KMS-11 (cell line): ENCODE measurements at regions not wholly inside any gene's neighbourhood (a gene's known extent, or its start where the extent isn't known, plus 50 kb on each side); places are given as distances from the start of the nearest gene placed in this dataset.

Experiments used
- H2AFZ ChIP-seq: fragments of 200-600 bp; sonication (generic); 2 replicates; pipeline ENCODE4 v1.6.1; 2016; ENCODE audit warnings: antibody characterized with exemption, mixed run types, low read depth
- H3K27ac ChIP-seq: fragments of 200-600 bp; sonication (generic); 2 replicates; pipeline ENCODE4 v1.6.1; 2016; ENCODE audit warnings: mild to moderate bottlenecking, mixed run types
- H3K27me3 ChIP-seq: fragments of 200-600 bp; sonication (generic); 2 replicates; pipeline ENCODE4 v1.6.1; 2017; ENCODE audit warnings: mild to moderate bottlenecking, low read depth, mixed run types, moderate library complexity; ENCODE audit not compliant: insufficient read depth
- H3K36me3 ChIP-seq: fragments of 200-600 bp; sonication (generic); 2 replicates; pipeline ENCODE4 v1.6.1; 2017; ENCODE audit warnings: mild to moderate bottlenecking, mixed run types; ENCODE audit not compliant: insufficient read depth
- H3K4me1 ChIP-seq: fragments of 200-600 bp; sonication (generic); 2 replicates; pipeline ENCODE4 v1.6.1; 2016; ENCODE audit warnings: mild to moderate bottlenecking, low read depth, mixed run types; ENCODE audit not compliant: poor library complexity, severe bottlenecking
- H3K4me2 ChIP-seq: fragments of 200-600 bp; sonication (generic); 2 replicates; pipeline ENCODE4 v1.7.0; 2016; ENCODE audit warnings: mild to moderate bottlenecking, mixed run types
- H3K4me3 ChIP-seq: fragments of 200-600 bp; sonication (generic); IDR thresholded peaks from 2 replicates; pipeline ENCODE4 v1.6.1; 2017; ENCODE audit warnings: low read depth, low read length, mixed read lengths; ENCODE audit not compliant: insufficient read depth
- H3K79me2 ChIP-seq: fragments of 200-600 bp; sonication (generic); 2 replicates; pipeline ENCODE4 v1.6.1; 2016; ENCODE audit warnings: low read depth, mixed run types; ENCODE audit not compliant: insufficient read depth
- H3K9ac ChIP-seq: fragments of 200-600 bp; sonication (generic); 2 replicates; pipeline ENCODE4 v1.6.1; 2016; ENCODE audit warnings: mild to moderate bottlenecking, mixed run types
- H4K20me1 ChIP-seq: fragments of 200-600 bp; sonication (generic); 2 replicates; pipeline ENCODE4 v1.6.1; 2016; ENCODE audit warnings: mild to moderate bottlenecking, mixed run types; ENCODE audit not compliant: insufficient read depth
- CTCF ChIP-seq: fragments of 200-600 bp; sonication (generic); conservative IDR thresholded peaks from 2 replicates; pipeline ENCODE4 v1.6.1; 2017; ENCODE audit warnings: low read depth, mild to moderate bottlenecking, antibody characterized with exemption, low read length, moderate library complexity, mixed read lengths

- Histone ChIP-seq H3K4me1 (peaks cover 21% of the 10 kb centered on the region), H3K4me2 (peak overlapping the region; percentile 46), H3K27ac (no peak overlapping the region), H3K27me3 (no peaks in the 10 kb centered on the region), H3K9ac (no peak overlapping the region), H2AFZ (no peak overlapping the region), H3K36me3 (no peaks in the 10 kb centered on the region), H3K79me2 (no peaks in the 10 kb centered on the region), H3K4me3 (no peak overlapping the region), H4K20me1 (no peaks in the 10 kb centered on the region)
- no peak for TF ChIP-seq CTCF
These were observed 217.1 kb downstream of the SLC38A4 start for GRCh38 chr12:46608431-46609272.

- TF ChIP-seq CTCF = no peak
- Histone ChIP-seq H3K4me3 (no peak overlapping the region), H3K36me3 (no peaks in the 10 kb centered on the region), H3K27ac (no peak overlapping the region), H3K4me1 (peaks cover 16% of the 10 kb centered on the region), H3K27me3 (no peaks in the 10 kb centered on the region), H3K79me2 (no peaks in the 10 kb centered on the region), H3K9ac (no peak overlapping the region), H4K20me1 (no peaks in the 10 kb centered on the region), H2AFZ (no peak overlapping the region), H3K4me2 (no peak overlapping the region)
These were observed 221.1 kb downstream of the SLC38A4 start for GRCh38 chr12:46604684-46605083.

GRCh38 chr12:46603776-46604456, 221.9 kb downstream of the SLC38A4 start:
- Histone ChIP-seq H3K4me1 (peaks cover 8% of the 10 kb centered on the region), H3K27me3 (no peaks in the 10 kb centered on the region), H2AFZ (no peak overlapping the region), H3K36me3 (no peaks in the 10 kb centered on the region), H4K20me1 (no peaks in the 10 kb centered on the region), H3K4me3 (no peak overlapping the region), H3K9ac (no peak overlapping the region), H3K4me2 (no peak overlapping the region), H3K27ac (no peak overlapping the region), H3K79me2 (no peaks in the 10 kb centered on the region)
- no peak for TF ChIP-seq CTCF

- Histone ChIP-seq H3K79me2 (no peaks in the 10 kb centered on the region), H3K4me1 (no peaks in the 10 kb centered on the region), H3K27ac (no peak overlapping the region), H3K36me3 (no peaks in the 10 kb centered on the region), H3K4me3 (no peak overlapping the region), H3K4me2 (no peak overlapping the region), H2AFZ (no peak overlapping the region), H3K9ac (no peak overlapping the region), H4K20me1 (no peaks in the 10 kb centered on the region), H3K27me3 (no peaks in the 10 kb centered on the region)
- TF ChIP-seq CTCF = no peak
These were observed 223.3 kb downstream of the SLC38A4 start for GRCh38 chr12:46602474-46602873.
